GM10266 (cell line): ENCODE measurements at regions not wholly inside any gene's neighbourhood (a gene's known extent, or its start where the extent isn't known, plus 50 kb on each side); places are given as distances from the start of the nearest gene placed in this dataset.

Experiments used
- DNase-seq: peaks from one replicate; pipeline ENCODE4 v3.0.0; 2012; ENCODE audit errors: extremely low spot score
- CTCF ChIP-seq: IDR thresholded peaks from 2 replicates; pipeline ENCODE4 v1.5.1; 2012; ENCODE audit warnings: mild to moderate bottlenecking, low read depth; ENCODE audit not compliant: control insufficient read depth, insufficient read depth; ENCODE audit errors: missing control alignments

GRCh38 chr3:117786349-117786748 lies 1076.8 kb downstream of the TUSC7 start:
- no peak for DNase-seq
- TF ChIP-seq CTCF = no peak

- TF ChIP-seq CTCF = no peak
- no peak for DNase-seq
Observed at GRCh38 chr3:117788061-117788460, 1078.5 kb downstream of the TUSC7 start.

- DNase-seq = no peak
- TF ChIP-seq CTCF = no peak
Observed at GRCh38 chr3:117788506-117788905, 1078.9 kb downstream of the TUSC7 start.

- no peak for DNase-seq
- TF ChIP-seq CTCF = no peak
Observed at GRCh38 chr3:117790235-117790987, 1080.8 kb downstream of the TUSC7 start.

- TF ChIP-seq CTCF = no peak
- DNase-seq = no peak
Observed at GRCh38 chr3:117793622-117794265, 1084.2 kb downstream of the TUSC7 start.

GRCh38 chr3:117798221-117798620 lies 1088.6 kb downstream of the TUSC7 start:
- DNase-seq = no peak
- no peak for TF ChIP-seq CTCF
